ENCODE measurements at regions not wholly inside any gene's neighbourhood (a gene's known extent, or its start where the extent isn't known, plus 50 kb on each side); places are given as distances from the start of the nearest gene placed in this dataset.

GRCh38 chr9:99387431-99387830 is 165.3 kb downstream of the SEC61B start (continued):
- TF ChIP-seq NFIC (IDR thresholded peaks at IDR 0.05; ENCODE audit: borderline replicate concordance) (peak; percentile 34; the same call in 1 of the 2 replicates), SMC3 (IDR thresholded peaks at IDR 0.05; ENCODE audit: low read depth, low read length) (no peak), USF1 (IDR thresholded peaks at IDR 0.05; ENCODE audit: borderline replicate concordance, low read depth) (no peak), NRF1 (IDR thresholded peaks at IDR 0.05; ENCODE audit: low read depth, low read length) (no peak), FOXM1 (IDR thresholded peaks at IDR 0.05; ENCODE audit: low read depth) (0 out of 2 replicates have a peak, but pooled peaks have one; percentile 16), EZH2phosphoT487 (IDR thresholded peaks at IDR 0.05; ENCODE audit: borderline replicate concordance, low read depth) (no peak), TAF1 (IDR thresholded peaks at IDR 0.05; ENCODE audit: borderline replicate concordance, low read depth, low read length) (no peak), MXI1 (IDR thresholded peaks at IDR 0.05; ENCODE audit: low read depth, low read length) (no peak), IRF3 (IDR thresholded peaks at IDR 0.05; ENCODE audit: low read depth, low read length) (no peak), GABPA (IDR thresholded peaks at IDR 0.05; ENCODE audit: low read depth) (no peak), FOSL2 (IDR thresholded peaks at IDR 0.05; ENCODE audit: borderline replicate concordance, low read depth) (peak; percentile 10; the same call in 1 of the 2 replicates), MAX (IDR thresholded peaks at IDR 0.05; ENCODE audit: low read depth) (no peak), YY1 (IDR thresholded peaks at IDR 0.05; ENCODE audit: low read depth) (no peak)

GRCh38 chr9:99389087-99390033 is 167.3 kb downstream of the SEC61B start:
- Histone ChIP-seq H3K4me1 (ENCODE audit: control insufficient read depth in 1 of 2, insufficient read depth in 2 of 2, low read depth in 1 of 2, low read length in 1 of 2) (peaks cover 11 to 15% of the 10 kb centered on the region in 2 experiments; a peak in 3 of 4 replicates), H3K36me3 (replicated peaks in 1 of 2; ENCODE audit: control insufficient read depth in 1 of 2, insufficient read depth in 2 of 2, low read length in 1 of 2) (no peaks in the 10 kb centered on the region), H4K20me1 (ENCODE audit: insufficient read depth) (no peaks in the 10 kb centered on the region), H3K4me3 (ENCODE audit: low read depth in 2 of 2, low read length in 1 of 2) (no peak overlapping the region), H2AFZ (ENCODE audit: low read depth) (no peak overlapping the region), H3K9me3 (no peaks in the 10 kb centered on the region), H3K27ac (ENCODE audit: low read depth in 2 of 2, low read length in 1 of 2) (no peak overlapping the region; a peak in 1 of 4 replicates), H3K9ac (no peak overlapping the region), H3K9me2 (no peaks in the 10 kb centered on the region), H3K4me2 (no peak overlapping the region), H3K27me3 (ENCODE audit: insufficient read depth) (no peaks in the 10 kb centered on the region), H3K79me2 (ENCODE audit: insufficient read depth) (no peaks in the 10 kb centered on the region), H3F3A (replicated peaks; ENCODE audit: insufficient read depth) (peaks cover 24% of the 10 kb centered on the region)
- CTCF ChIA-PET: interaction anchor here (1.1 to 1.4 kb wide), 2 partner anchors 11 to 26 kb away, joined by 3 read pairs; no protein-coding TSS in a partner anchor
- TF ChIP-seq REST (IDR thresholded peaks at IDR 0.05; ENCODE audit: low read depth, low read length) (no peak), PBX3 (IDR thresholded peaks at IDR 0.05) (0 out of 2 replicates have a peak, but pooled peaks have one; percentile 7)
- no peak for DNase-seq
- POLR2A ChIA-PET: no interaction called here
- 85% methylated on average over 8 of the region's 10 CpGs for WGBS (ENCODE audit: low lambda C conversion rate)
